ENCODE measurements at regions not wholly inside any gene's neighbourhood (a gene's known extent, or its start where the extent isn't known, plus 50 kb on each side); places are given as distances from the start of the nearest gene placed in this dataset.
"Not testable (repeated sequence)": the region's sequence is repeated elsewhere in the genome, so short reads cannot be mapped to it uniquely, and the experiment has no call there.

DNA sequence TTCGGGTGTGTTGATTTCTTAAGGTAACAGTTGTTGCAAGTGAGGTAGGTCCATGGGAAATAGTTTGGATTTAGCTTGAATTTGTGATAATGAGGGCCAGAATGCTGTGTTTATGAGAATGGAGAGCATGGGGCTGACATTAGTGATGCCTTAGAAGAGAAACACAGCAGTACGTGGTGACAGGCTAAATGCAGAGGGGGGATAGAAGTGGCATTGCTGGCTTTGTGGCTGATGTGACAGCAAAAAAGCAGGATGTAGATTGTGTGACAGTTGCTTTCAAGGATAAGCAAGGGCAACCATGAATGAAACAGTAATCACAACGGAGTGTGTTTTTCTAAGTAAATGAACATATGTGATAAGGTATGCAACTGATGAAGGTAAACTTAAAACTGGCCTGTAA, 103.4 kb upstream of the SGCD start:
- intact Hi-C loops (cut with micrococcal nuclease) = no loop called here
- Histone ChIP-seq H3K27ac (ENCODE audit: low read depth, low read length) (no peak overlapping the region), H2AFZ (ENCODE audit: low read depth, low read length, poor library complexity, severe bottlenecking) (no peak overlapping the region), H4K20me1 (ENCODE audit: insufficient read depth) (no peaks in the 10 kb centered on the region; the same call in 1 of the 2 replicates), H3K9me3 (ENCODE audit: control insufficient read depth in 1 of 2, insufficient read depth in 1 of 2, low read depth in 1 of 2, low read length in 2 of 2) (peaks cover 0 to 4% of the 10 kb centered on the region in 2 experiments; a peak in 1 of 4 replicates), H3K9me2 (ENCODE audit: insufficient read depth) (no peaks in the 10 kb centered on the region), H3K27me3 (ENCODE audit: insufficient read depth, low read length) (no peaks in the 10 kb centered on the region), H3K4me2 (ENCODE audit: low read length) (no peak overlapping the region), H3K4me3 (replicated peaks in 1 of 2; ENCODE audit: low read depth in 1 of 2, low read length in 2 of 2) (no peak overlapping the region), H3K36me3 (ENCODE audit: control insufficient read depth in 1 of 2, insufficient read depth in 2 of 2, low read length in 2 of 2) (no peaks in the 10 kb centered on the region), H3K4me1 (ENCODE audit: control insufficient read depth in 1 of 2, insufficient read depth in 2 of 2, low read length in 2 of 2) (no peaks in the 10 kb centered on the region), H3K9ac (ENCODE audit: low read length) (no peak overlapping the region), H3K79me2 (ENCODE audit: insufficient read depth, low read length) (no peaks in the 10 kb centered on the region)
- RAD21 ChIA-PET (ENCODE audit: low non-redundant PET in 1 of 2, low total read pairs in 2 of 2, uncharacterized antibody in 2 of 2, unreplicated experiment in 2 of 2) = no interaction called here
- POLR2A ChIA-PET = no interaction called here
- no peak for ATAC-seq
- no TSS peak for BruUV-seq (replicated peaks)
- no peak for DNase-seq (ENCODE audit: low read depth, low spot score)
- CTCF ChIA-PET = no interaction called here
- TF ChIP-seq, protein P1, sequence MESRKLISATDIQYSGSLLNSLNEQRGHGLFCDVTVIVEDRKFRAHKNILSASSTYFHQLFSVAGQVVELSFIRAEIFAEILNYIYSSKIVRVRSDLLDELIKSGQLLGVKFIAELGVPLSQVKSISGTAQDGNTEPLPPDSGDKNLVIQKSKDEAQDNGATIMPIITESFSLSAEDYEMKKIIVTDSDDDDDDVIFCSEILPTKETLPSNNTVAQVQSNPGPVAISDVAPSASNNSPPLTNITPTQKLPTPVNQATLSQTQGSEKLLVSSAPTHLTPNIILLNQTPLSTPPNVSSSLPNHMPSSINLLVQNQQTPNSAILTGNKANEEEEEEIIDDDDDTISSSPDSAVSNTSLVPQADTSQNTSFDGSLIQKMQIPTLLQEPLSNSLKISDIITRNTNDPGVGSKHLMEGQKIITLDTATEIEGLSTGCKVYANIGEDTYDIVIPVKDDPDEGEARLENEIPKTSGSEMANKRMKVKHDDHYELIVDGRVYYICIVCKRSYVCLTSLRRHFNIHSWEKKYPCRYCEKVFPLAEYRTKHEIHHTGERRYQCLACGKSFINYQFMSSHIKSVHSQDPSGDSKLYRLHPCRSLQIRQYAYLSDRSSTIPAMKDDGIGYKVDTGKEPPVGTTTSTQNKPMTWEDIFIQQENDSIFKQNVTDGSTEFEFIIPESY (IDR thresholded peaks at IDR 0.05; ENCODE audit: extremely low read depth, insufficient replicate concordance, low read length) = no peak
- TF ChIP-seq ZFX (IDR thresholded peaks at IDR 0.05) (no peak), EZH2 (IDR thresholded peaks at IDR 0.05) (no peak), TCF7L2 (IDR thresholded peaks at IDR 0.05; ENCODE audit: borderline replicate concordance, extremely low read depth, insufficient read depth, insufficient read length) (no peak), RAD21 (IDR thresholded peaks at IDR 0.05; ENCODE audit: low read depth) (no peak), YY1 (IDR thresholded peaks at IDR 0.05; ENCODE audit: extremely low read depth, insufficient replicate concordance, low read depth, low read length) (no peak), POLR2A (IDR thresholded peaks at IDR 0.05; ENCODE audit: borderline replicate concordance, extremely low read depth, insufficient read depth, insufficient read length) (no peak), POLR2AphosphoS5 (IDR thresholded peaks at IDR 0.05; ENCODE audit: low read depth, low read length) (no peak), EGR1 (IDR thresholded peaks at IDR 0.05; ENCODE audit: low read depth) (no peak), CEBPB (IDR thresholded peaks at IDR 0.05; ENCODE audit: low read depth) (no peak), SRF (IDR thresholded peaks at IDR 0.05; ENCODE audit: low read depth) (no peak), ZNF274 (IDR thresholded peaks at IDR 0.05; ENCODE audit: low read depth, low read length) (no peak)
- TF ChIP-seq, protein P2, sequence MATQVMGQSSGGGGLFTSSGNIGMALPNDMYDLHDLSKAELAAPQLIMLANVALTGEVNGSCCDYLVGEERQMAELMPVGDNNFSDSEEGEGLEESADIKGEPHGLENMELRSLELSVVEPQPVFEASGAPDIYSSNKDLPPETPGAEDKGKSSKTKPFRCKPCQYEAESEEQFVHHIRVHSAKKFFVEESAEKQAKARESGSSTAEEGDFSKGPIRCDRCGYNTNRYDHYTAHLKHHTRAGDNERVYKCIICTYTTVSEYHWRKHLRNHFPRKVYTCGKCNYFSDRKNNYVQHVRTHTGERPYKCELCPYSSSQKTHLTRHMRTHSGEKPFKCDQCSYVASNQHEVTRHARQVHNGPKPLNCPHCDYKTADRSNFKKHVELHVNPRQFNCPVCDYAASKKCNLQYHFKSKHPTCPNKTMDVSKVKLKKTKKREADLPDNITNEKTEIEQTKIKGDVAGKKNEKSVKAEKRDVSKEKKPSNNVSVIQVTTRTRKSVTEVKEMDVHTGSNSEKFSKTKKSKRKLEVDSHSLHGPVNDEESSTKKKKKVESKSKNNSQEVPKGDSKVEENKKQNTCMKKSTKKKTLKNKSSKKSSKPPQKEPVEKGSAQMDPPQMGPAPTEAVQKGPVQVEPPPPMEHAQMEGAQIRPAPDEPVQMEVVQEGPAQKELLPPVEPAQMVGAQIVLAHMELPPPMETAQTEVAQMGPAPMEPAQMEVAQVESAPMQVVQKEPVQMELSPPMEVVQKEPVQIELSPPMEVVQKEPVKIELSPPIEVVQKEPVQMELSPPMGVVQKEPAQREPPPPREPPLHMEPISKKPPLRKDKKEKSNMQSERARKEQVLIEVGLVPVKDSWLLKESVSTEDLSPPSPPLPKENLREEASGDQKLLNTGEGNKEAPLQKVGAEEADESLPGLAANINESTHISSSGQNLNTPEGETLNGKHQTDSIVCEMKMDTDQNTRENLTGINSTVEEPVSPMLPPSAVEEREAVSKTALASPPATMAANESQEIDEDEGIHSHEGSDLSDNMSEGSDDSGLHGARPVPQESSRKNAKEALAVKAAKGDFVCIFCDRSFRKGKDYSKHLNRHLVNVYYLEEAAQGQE (IDR thresholded peaks at IDR 0.05; ENCODE audit: low read depth) = no peak

DNA sequence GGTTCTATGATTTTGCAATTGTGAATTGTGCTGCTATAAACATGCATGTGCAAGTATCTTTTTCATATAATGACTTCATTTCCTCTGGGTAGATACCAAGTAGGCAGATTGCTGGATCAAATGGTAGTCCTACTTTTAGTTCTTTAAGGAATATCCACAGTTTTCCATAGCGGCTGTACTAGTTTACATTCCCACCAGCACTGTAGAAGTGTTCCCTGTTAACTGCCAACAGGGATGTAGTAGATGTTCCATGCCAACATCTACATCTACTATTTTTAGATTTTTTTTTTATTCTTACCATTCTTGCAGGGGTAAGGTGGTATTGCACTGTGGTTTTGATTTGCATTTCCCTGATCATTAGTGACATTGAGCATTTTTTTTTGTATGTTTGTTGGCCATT, 100.5 kb upstream of the SGCD start:
- H3K79me2 ChIP-seq (ENCODE audit: insufficient read depth, low read length); H3K4me3 ChIP-seq (replicated peaks in 1 of 2; ENCODE audit: low read depth in 1 of 2, low read length in 2 of 2); H3K36me3 ChIP-seq (ENCODE audit: control insufficient read depth in 1 of 2, insufficient read depth in 2 of 2, low read length in 2 of 2); ATAC-seq; POLR2A ChIA-PET; H2AFZ ChIP-seq (ENCODE audit: low read depth, low read length, poor library complexity, severe bottlenecking); H3K4me1 ChIP-seq (ENCODE audit: control insufficient read depth in 1 of 2, insufficient read depth in 2 of 2, low read length in 2 of 2); BruUV-seq (replicated peaks); H3K27me3 ChIP-seq (ENCODE audit: insufficient read depth, low read length); H4K20me1 ChIP-seq (ENCODE audit: insufficient read depth); intact Hi-C loops (cut with micrococcal nuclease); H3K9ac ChIP-seq (ENCODE audit: low read length); H3K9me2 ChIP-seq (ENCODE audit: insufficient read depth); DNase-seq (ENCODE audit: low read depth, low spot score); CTCF ChIA-PET; H3K4me2 ChIP-seq (ENCODE audit: low read length); H3K9me3 ChIP-seq (ENCODE audit: control insufficient read depth in 1 of 2, insufficient read depth in 1 of 2, low read depth in 1 of 2, low read length in 2 of 2); RAD21 ChIA-PET (ENCODE audit: low non-redundant PET in 1 of 2, low total read pairs in 2 of 2, uncharacterized antibody in 2 of 2, unreplicated experiment in 2 of 2); H3K27ac ChIP-seq (ENCODE audit: low read depth, low read length): not testable (repeated sequence)
